HG02970 (cell line): ENCODE measurements at regions not wholly inside any gene's neighbourhood (a gene's known extent, or its start where the extent isn't known, plus 50 kb on each side); places are given as distances from the start of the nearest gene placed in this dataset.
"Not testable (repeated sequence)": the region's sequence is repeated elsewhere in the genome, so short reads cannot be mapped to it uniquely, and the experiment has no call there.

ENCODE experiments used
- ATAC-seq: cut with Tn5 transposase; IDR thresholded peaks from one replicate; pipeline ENCODE4 v1.9.1; 2021; ENCODE audit warnings: mild to moderate bottlenecking, moderate library complexity, moderate number of reproducible peaks; ENCODE audit not compliant: unreplicated experiment, low FRiP score

DNA sequence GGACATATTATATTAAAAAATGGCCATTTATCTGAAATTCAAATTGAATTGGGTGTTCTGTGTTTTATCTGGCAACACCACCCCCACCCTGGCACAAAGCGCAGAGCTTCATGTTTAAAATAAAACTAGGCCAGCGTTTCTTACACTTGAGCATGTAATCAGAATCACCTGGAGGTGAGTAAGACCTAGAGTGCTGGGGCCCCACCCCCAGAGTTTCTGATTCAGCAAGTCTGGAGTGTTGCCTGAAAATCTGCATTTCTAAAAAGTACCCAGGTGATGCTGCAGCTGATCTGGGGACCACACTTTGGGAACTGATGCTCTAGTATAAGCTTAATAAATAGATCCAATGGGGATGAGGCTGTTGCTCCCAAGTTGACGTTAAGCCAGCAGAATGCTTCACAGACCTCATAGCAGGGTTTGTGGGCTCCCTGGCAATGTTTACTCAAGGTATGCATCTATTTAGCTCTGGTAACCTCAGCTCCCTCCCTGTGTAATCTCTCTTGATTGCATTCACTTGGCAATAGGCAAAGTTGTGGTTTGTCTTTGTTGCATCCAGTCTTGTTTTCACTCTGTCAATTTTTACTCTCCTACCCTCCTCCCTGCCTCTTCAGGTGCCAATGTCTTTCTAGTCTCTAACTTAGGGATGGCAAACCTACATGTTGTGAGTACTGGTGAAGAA is 99.8 kb upstream of the TEX13D start:
- ATAC-seq, result peak; percentile 60

- ATAC-seq, result no peak
Measured at GRCh38 chrX:124234348-124234747, 98.1 kb upstream of the TEX13D start.

GRCh38 chrX:124238268-124238667 is 94.2 kb upstream of the TEX13D start:
- no peak for ATAC-seq

- peak; percentile 14 for ATAC-seq
Measured at GRCh38 chrX:124239324-124239723, 93.1 kb upstream of the TEX13D start.

DNA sequence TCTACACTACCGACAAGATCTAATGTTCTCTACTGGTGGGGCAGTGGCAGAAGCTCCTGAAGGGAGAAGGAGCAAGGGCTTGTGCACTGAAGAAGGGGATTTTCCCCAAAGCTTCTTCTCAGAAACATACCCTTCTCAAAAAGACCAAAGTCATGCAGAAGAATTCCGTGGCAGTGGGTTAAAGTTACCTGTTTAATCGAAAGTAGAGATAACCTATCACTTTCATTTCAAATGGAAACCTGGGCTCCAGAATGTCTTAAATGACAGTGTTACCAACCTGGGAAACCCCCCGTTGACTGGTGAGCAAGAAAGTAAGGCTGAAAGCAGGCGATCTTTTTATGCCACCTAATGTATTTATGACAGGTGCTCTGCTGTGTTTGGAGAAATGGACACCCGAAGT is 92.5 kb upstream of the TEX13D start:
- ATAC-seq, result peak; percentile 88

- no peak for ATAC-seq
Measured at GRCh38 chrX:124240422-124240821, 92.0 kb upstream of the TEX13D start.

GRCh38 chrX:124242131-124242530 is 90.3 kb upstream of the TEX13D start:
- no peak for ATAC-seq

- no peak for ATAC-seq
Measured at GRCh38 chrX:124249345-124249744, 83.1 kb upstream of the TEX13D start.

- ATAC-seq, result no peak
Measured at GRCh38 chrX:124250835-124251437, 81.5 kb upstream of the TEX13D start.

- ATAC-seq, result no peak
Measured at GRCh38 chrX:124254611-124255010, 77.8 kb upstream of the TEX13D start.

DNA sequence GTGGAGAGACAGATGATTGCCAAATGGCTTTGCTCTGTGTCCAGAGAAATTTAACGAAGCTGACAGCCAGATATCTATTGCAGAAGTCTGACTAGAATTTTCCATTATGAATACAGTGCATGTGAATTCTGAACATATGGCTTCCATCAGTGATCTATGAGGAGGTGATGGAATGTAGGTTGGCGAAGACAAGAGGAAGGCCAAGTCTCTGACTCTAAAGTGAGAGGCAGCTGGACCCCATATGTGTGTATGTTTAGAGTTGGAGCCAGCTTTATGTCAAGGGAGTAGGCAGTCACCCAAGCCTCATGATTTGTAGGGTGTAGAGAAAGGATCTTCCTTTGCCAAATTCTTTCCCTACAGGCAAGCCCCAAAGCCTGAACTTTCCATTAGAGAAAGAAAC is 76.2 kb upstream of the TEX13D start:
- no peak for ATAC-seq

DNA sequence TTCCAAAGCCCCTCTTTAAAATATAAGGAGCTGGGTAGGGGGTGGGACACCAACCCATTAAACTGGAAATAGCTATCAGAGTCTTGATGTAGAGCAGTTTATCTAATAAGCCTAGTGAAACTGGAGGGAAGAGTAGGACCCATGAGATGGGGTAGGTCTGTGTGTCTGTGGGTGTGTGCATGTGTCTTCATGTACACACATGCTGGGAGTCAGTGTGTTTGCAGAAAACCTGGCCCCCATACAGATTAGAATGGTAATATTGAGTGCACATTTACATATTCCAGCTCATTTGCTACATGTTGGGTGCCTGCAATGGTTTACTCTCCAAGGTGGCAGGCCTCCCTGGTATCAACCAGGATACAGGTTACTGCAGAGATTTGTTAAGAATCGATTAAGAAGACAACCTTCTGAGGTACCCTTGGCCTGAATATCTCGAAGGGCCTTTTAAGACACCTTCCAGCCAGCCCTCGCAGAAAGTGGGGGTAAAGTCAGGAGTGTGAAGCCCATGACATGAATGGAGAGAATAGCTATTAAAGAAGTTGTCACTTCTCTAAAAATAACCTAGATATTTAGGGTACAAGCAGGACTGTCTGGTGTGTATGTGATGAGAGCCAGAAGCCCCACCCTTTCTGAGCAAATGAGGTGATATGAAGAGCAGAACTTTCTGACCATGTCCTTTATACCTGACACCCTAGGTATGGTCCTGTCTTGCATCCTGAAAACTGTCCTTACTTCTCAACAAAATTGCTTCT is 75.7 kb upstream of the TEX13D start:
- ATAC-seq, result no peak

- no peak for ATAC-seq
Measured at GRCh38 chrX:124257924-124258702, 74.3 kb upstream of the TEX13D start.

DNA sequence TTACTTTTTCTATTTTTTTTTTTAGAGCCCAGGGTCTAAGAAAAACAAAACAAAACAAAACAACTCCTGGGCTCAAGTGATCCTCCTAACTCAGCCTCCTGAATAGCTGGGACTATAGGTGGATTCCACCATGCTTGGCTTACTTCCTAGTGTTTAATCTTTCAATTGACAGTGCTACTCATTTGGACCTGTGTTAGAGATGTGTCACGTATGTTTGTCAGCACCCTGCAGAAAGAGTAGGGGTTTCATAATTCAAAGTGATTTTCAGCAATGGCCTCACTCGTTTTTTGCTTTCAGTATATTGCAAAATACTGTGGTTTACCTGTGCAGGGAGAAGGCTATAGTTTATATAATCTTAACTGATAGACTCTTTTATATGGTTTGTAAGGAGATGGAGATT is 71.6 kb upstream of the TEX13D start:
- no peak for ATAC-seq

DNA sequence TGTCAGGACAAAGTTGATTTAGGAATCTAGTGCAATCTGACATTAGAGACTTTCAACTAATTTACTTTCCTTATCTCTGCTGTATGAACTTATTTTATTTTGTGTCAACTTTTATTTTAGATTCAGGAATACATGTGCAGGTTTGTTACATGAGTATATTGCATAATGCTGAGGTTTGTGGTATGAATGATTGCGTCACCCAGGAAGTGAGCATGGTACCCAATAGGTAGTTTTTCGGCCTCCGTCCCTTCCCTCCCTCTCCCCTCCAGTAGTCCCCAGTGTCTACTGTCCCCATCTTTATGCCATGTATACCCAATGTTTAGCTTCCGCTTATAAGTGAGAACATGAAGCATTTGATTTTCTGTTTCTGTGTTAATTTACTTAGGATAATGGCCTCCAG is 68.7 kb upstream of the TEX13D start:
- no peak for ATAC-seq

GRCh38 chrX:124268099-124268498 is 64.4 kb upstream of the TEX13D start:
- no peak for ATAC-seq

- ATAC-seq, result no peak
Measured at GRCh38 chrX:124269881-124270280, 62.6 kb upstream of the TEX13D start.

- ATAC-seq, result not testable (repeated sequence)
Measured at GRCh38 chrX:124271599-124271998, 60.9 kb upstream of the TEX13D start.

DNA sequence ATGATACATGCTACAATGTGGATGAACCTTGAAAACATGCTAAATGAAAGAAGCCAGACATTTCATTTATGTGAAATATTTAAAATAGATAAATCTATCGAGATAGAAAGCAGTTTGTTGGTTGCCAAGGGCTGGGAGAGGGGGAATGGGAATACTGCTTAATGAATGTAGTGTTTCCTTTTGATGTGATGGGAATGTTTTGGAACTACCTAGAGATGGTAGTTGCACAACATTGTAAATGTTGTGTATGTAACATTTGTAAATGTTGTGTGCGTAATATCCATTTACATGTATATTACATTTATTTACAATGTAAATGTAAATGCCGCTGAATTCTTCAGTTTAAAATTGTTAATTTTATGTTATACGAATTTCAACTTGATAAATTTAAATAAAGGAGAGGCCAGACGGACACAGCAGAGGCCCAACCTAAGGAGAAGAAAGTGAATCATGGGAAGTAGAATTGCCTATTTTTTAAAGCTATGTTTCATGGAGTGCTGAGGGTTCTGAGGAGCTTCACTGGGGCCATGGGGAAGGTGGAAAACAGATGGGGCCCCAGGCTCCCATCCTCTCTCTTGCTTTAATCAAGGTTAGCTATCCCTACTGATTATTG is 60.0 kb upstream of the TEX13D start:
- ATAC-seq, result no peak

- no peak for ATAC-seq
Measured at GRCh38 chrX:124274438-124275181, 57.9 kb upstream of the TEX13D start.
